HG02840 (cell line): ENCODE measurements at regions not wholly inside any gene's neighbourhood (a gene's known extent, or its start where the extent isn't known, plus 50 kb on each side); places are given as distances from the start of the nearest gene placed in this dataset.
"Not testable (repeated sequence)": the region's sequence is repeated elsewhere in the genome, so short reads cannot be mapped to it uniquely, and the experiment has no call there.

ENCODE experiments used
- ATAC-seq: cut with Tn5 transposase; IDR thresholded peaks from one replicate; pipeline ENCODE4 v1.9.1; 2021; ENCODE audit warnings: mild to moderate bottlenecking, moderate library complexity, moderate number of reproducible peaks; ENCODE audit not compliant: unreplicated experiment, low FRiP score

GRCh38 chrX:117701050-117701449 lies 415.6 kb downstream of the KLHL13 start:
- no peak for ATAC-seq

- ATAC-seq: no peak
These were observed 426.7 kb downstream of the KLHL13 start for GRCh38 chrX:117689956-117690355.

- no peak for ATAC-seq
These were observed 436.3 kb downstream of the KLHL13 start for GRCh38 chrX:117680286-117680685.

- ATAC-seq: no peak
These were observed 463.2 kb downstream of the KLHL13 start for GRCh38 chrX:117653396-117653795.

GRCh38 chrX:117645639-117646038 lies 471.0 kb downstream of the KLHL13 start:
- no peak for ATAC-seq

- no peak for ATAC-seq
These were observed 474.5 kb downstream of the KLHL13 start for GRCh38 chrX:117641913-117642656.

- ATAC-seq: no peak
These were observed 479.8 kb downstream of the KLHL13 start for GRCh38 chrX:117636826-117637225.

- ATAC-seq: no peak
These were observed 483.3 kb downstream of the KLHL13 start for GRCh38 chrX:117633277-117633676.

GRCh38 chrX:117628381-117628780 lies 488.2 kb downstream of the KLHL13 start:
- no peak for ATAC-seq

- no peak for ATAC-seq
These were observed 505.8 kb downstream of the KLHL13 start for GRCh38 chrX:117610806-117611205.

- ATAC-seq: no peak
These were observed 506.6 kb downstream of the KLHL13 start for GRCh38 chrX:117610049-117610448.

- no peak for ATAC-seq
These were observed 509.0 kb downstream of the KLHL13 start for GRCh38 chrX:117607561-117607960.

- not testable (repeated sequence) for ATAC-seq
These were observed 510.5 kb downstream of the KLHL13 start for GRCh38 chrX:117606101-117606500.

GRCh38 chrX:117570160-117570559 lies 546.5 kb downstream of the KLHL13 start:
- no peak for ATAC-seq

- ATAC-seq: no peak
These were observed 548.4 kb downstream of the KLHL13 start for GRCh38 chrX:117568238-117568637.

- ATAC-seq: no peak
These were observed 572.7 kb downstream of the KLHL13 start for GRCh38 chrX:117543885-117544284.

GRCh38 chrX:117539090-117539418 lies 577.6 kb downstream of the KLHL13 start:
- no peak for ATAC-seq

GRCh38 chrX:117538178-117539089 lies 578.2 kb downstream of the KLHL13 start:
- no peak for ATAC-seq

GRCh38 chrX:117532339-117532738 lies 584.3 kb downstream of the KLHL13 start:
- ATAC-seq: no peak

GRCh38 chrX:117522725-117523700 lies 593.6 kb downstream of the KLHL13 start:
- no peak for ATAC-seq

GRCh38 chrX:117517994-117518393 lies 598.6 kb downstream of the KLHL13 start:
- no peak for ATAC-seq
